ENCODE measurements at regions not wholly inside any gene's neighbourhood (a gene's known extent, or its start where the extent isn't known, plus 50 kb on each side); places are given as distances from the start of the nearest gene placed in this dataset.

Small RNAs in the stretch of these regions (small RNA-seq; reads per million reads assigned to genes)
- gene RF00425 (0 reads per million in 2 donors), gene RN7SKP52 (0 reads per million in 2 donors), gene RNA5SP148 (0 reads per million in 2 donors), gene RNU6-1120P (0 reads per million in 2 donors)

Data from testis (tissue), 2 donors.